Endothelial cell of umbilical vein (primary cell): ENCODE measurements at regions not wholly inside any gene's neighbourhood (a gene's known extent, or its start where the extent isn't known, plus 50 kb on each side); places are given as distances from the start of the nearest gene placed in this dataset.

Source experiments
- BruUV-seq: library from RNA; stranded (reverse); fragments of 400-500 nt; replicated peaks from 2 replicates; lab custom pipeline; 2021; lab: Mats Ljungman, UMichigan
- CTCF ChIA-PET: fragments of 300-600, 350-600 bp; sonication (Branson Sonifier 250); formaldehyde crosslinking; loops from one replicate; lab custom pipeline; 2021; ENCODE audit warnings: antibody characterized with exemption, inconsistent platforms; lab: Charles Lee
- POLR2A ChIA-PET: fragments of 300-600, 350-600 bp; sonication (Branson Sonifier 250); formaldehyde crosslinking; loops from one replicate; lab custom pipeline; 2021; ENCODE audit warnings: antibody characterized with exemption, inconsistent platforms; lab: Charles Lee
- DNase-seq: peaks from one replicate; pipeline ENCODE4 v3.0.0-alpha.2; 2011; ENCODE audit warnings: low read depth, low spot score
- FAIRE-seq: peaks from 2 replicates; lab custom pipeline; 2011; peaks lifted over from hg19 to GRCh38; lab: Jason Lieb, UNC
- H2AFZ ChIP-seq: 2 replicates; pipeline ENCODE4 v1.6.0; 2012; ENCODE audit warnings: low read depth, low read length, control low read depth, inconsistent platforms
- H3K27ac ChIP-seq: 2 replicates; pipeline ENCODE4 v1.5.1; 2011; ENCODE audit warnings: low read depth, mild to moderate bottlenecking, control low read depth, low read length, moderate library complexity; ENCODE audit not compliant: insufficient read depth
- H3K27me3 ChIP-seq, 2 experiments: 2 replicates each; pipeline versions ENCODE4 v1.6.0 to v1.6.1; 2011; ENCODE audit warnings: low read length in 2 of 2, mixed read lengths in 1 of 2; ENCODE audit not compliant: control insufficient read depth in 2 of 2, insufficient read depth in 2 of 2
- H3K36me3 ChIP-seq, 2 experiments: 2 replicates in 1 of 2; 3 replicates in 1 of 2; pipeline ENCODE4 v1.5.1; 2011; ENCODE audit warnings: low read length in 2 of 2, mild to moderate bottlenecking in 1 of 2, moderate library complexity in 1 of 2; ENCODE audit not compliant: control insufficient read depth in 2 of 2, insufficient read depth in 2 of 2; ENCODE audit errors: extremely low read depth in 1 of 2
- H3K4me1 ChIP-seq: 3 replicates; pipeline ENCODE4 v1.5.1; 2011; ENCODE audit warnings: mild to moderate bottlenecking, low read length; ENCODE audit not compliant: control insufficient read depth, insufficient read depth; ENCODE audit errors: extremely low read depth
- H3K4me2 ChIP-seq: 2 replicates; pipeline ENCODE4 v1.6.1; 2011; ENCODE audit warnings: low read length, control low read depth, mixed read lengths; ENCODE audit not compliant: insufficient read depth
- H3K4me3 ChIP-seq, 3 experiments: fragments of 200-600 bp in 1 of 3; sonication (generic), shearing (Covaris generic) in 1 of 3; replicated peaks in 1 of 3; 2 replicates each; pipeline ENCODE4 v1.5.1; 2011 to 2016; ENCODE audit warnings: control low read depth in 3 of 3, low read length in 3 of 3, mild to moderate bottlenecking in 2 of 3, inconsistent platforms in 1 of 3, low read depth in 1 of 3, moderate library complexity in 1 of 3; ENCODE audit not compliant: insufficient read depth in 1 of 3
- H3K79me2 ChIP-seq: 2 replicates; pipeline ENCODE4 v1.6.0; 2012; ENCODE audit warnings: low read length, inconsistent platforms; ENCODE audit not compliant: control insufficient read depth, insufficient read depth
- H3K9ac ChIP-seq: replicated peaks from 2 replicates; pipeline ENCODE3; 2011; ENCODE audit warnings: low read length, control low read depth; ENCODE audit not compliant: insufficient read depth; ENCODE audit errors: extremely low read depth
- H3K9me1 ChIP-seq: replicated peaks from 3 replicates; pipeline ENCODE4 v1.6.0; 2011; ENCODE audit warnings: mild to moderate bottlenecking, low read length; ENCODE audit not compliant: control insufficient read depth, insufficient read depth; ENCODE audit errors: extremely low read depth
- H3K9me3 ChIP-seq: replicated peaks from 2 replicates; pipeline ENCODE4 v1.5.1; 2012; ENCODE audit warnings: low read length, inconsistent platforms; ENCODE audit not compliant: control insufficient read depth, insufficient read depth
- H4K20me1 ChIP-seq: replicated peaks from 2 replicates; pipeline ENCODE3; 2011; ENCODE audit warnings: mild to moderate bottlenecking, low read length; ENCODE audit not compliant: control insufficient read depth, insufficient read depth; ENCODE audit errors: extremely low read depth
- CTCF ChIP-seq, 2 donors: IDR thresholded peaks; 1 replicate in 1 of 2; 2 replicates in 1 of 2; pipeline ENCODE4 v1.5.1; 2011; ENCODE audit warnings: low read length in 2 of 2, mild to moderate bottlenecking in 2 of 2, moderate library complexity in 2 of 2, control low read depth in 1 of 2, inconsistent platforms in 1 of 2, low read depth in 1 of 2; ENCODE audit not compliant: insufficient read depth in 1 of 2; ENCODE audit errors: extremely low read depth in 1 of 2
- EZH2 ChIP-seq: IDR thresholded peaks from 2 replicates; pipeline ENCODE4 v1.6.1; 2012; ENCODE audit warnings: borderline replicate concordance, low read depth, mild to moderate bottlenecking, moderate library complexity, low read length, inconsistent platforms; ENCODE audit not compliant: severe bottlenecking
- FOS ChIP-seq: IDR thresholded peaks from 2 replicates; pipeline ENCODE4 v1.6.1; 2011; ENCODE audit warnings: mild to moderate bottlenecking, low read length, moderate library complexity, borderline replicate concordance; ENCODE audit not compliant: insufficient read depth
- GATA2 ChIP-seq: IDR thresholded peaks from 2 replicates; pipeline ENCODE4 v1.7.0; 2011; ENCODE audit warnings: low read depth, mild to moderate bottlenecking, moderate library complexity, mixed read lengths, low read length; ENCODE audit not compliant: insufficient read length, insufficient read depth
- JUN ChIP-seq: IDR thresholded peaks from 2 replicates; pipeline ENCODE4 v1.6.1; 2011; ENCODE audit warnings: borderline replicate concordance, low read depth; ENCODE audit not compliant: insufficient read length, insufficient read depth
- MYC ChIP-seq: IDR thresholded peaks from one replicate; pipeline ENCODE4 v1.6.1; 2011; ENCODE audit warnings: mild to moderate bottlenecking, low read depth, low read length
- POLR2A ChIP-seq: IDR thresholded peaks from 2 replicates; pipeline ENCODE4 v1.6.1; 2012; ENCODE audit warnings: low read depth, mild to moderate bottlenecking, control low read depth, low read length
- POLR2AphosphoS5 ChIP-seq: IDR thresholded peaks from 2 replicates; pipeline ENCODE4 v1.6.1; 2012; ENCODE audit warnings: low read depth, mild to moderate bottlenecking, control low read depth, low read length, moderate library complexity; ENCODE audit not compliant: insufficient read depth
- dilution Hi-C: fragments of 300-500 bp; cut with MboI; formaldehyde crosslinking; loops from one replicate; pipeline ENCODE4 v1.15.0; 2019; ENCODE audit warnings: low sequenced_read_pairs; ENCODE audit not compliant: extremely low pct_ligation_motif_present
- intact Hi-C: fragments of 100-400 bp; cut with micrococcal nuclease; formaldehyde crosslinking; loops from one replicate; pipeline ENCODE4 v1.10.0; 2022

- Histone ChIP-seq H3K9me1 (no peaks in the 10 kb centered on the region), H3K9me3 (no peaks in the 10 kb centered on the region), H3K27me3 (no peaks in the 10 kb centered on the region), H3K36me3 (no peaks in the 10 kb centered on the region), H3K27ac (no peak overlapping the region), H3K4me2 (no peak overlapping the region), H3K4me1 (no peaks in the 10 kb centered on the region), H3K79me2 (no peaks in the 10 kb centered on the region), H4K20me1 (no peaks in the 10 kb centered on the region), H3K4me3 (no peak overlapping the region), H3K9ac (no peak overlapping the region), H2AFZ (no peak overlapping the region)
- ChIA-PET POLR2A (no interaction called here), CTCF (no interaction called here)
- FAIRE-seq, result no peak
- DNase-seq, result no peak
- BruUV-seq, result no TSS peak
- TF ChIP-seq GATA2 (no peak), MYC (no peak), EZH2 (no peak), JUN (no peak), POLR2AphosphoS5 (no peak), POLR2A (no peak), FOS (no peak), CTCF (IDR thresholded peaks at IDR 0.05; ENCODE audit: extremely low read depth in 1 of 2, insufficient read depth in 1 of 2, low read depth in 1 of 2, low read length in 2 of 2) (no peak)
- dilution Hi-C loops (no loop called here), intact Hi-C loops (no loop called here)
Measured at GRCh38 chr11:110988671-110989070, 256.9 kb upstream of the POU2AF2 start.
